ENCODE measurements at regions not wholly inside any gene's neighbourhood (a gene's known extent, or its start where the extent isn't known, plus 50 kb on each side); places are given as distances from the start of the nearest gene placed in this dataset.

DNA sequence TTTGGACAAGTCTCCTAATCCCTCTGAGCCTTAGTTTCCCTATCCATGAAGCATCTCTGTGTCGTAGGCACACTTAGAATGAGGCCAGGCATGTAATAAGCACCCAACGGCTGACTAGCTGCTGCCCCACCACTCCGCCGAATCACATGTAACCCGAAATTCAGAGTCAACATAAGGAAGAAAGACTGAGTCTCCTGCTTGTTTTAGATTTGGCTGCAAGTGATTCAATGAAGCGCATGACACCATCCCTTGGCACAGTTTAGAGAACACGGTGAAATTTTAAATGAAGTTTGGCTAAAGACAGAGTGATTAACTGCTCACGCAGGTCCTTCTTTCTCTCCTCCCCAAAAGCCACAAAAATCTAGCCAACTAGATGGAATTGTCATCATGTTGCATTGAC, 279.2 kb downstream of the TLE3 start:
- DNase-seq (ENCODE audit: low read depth), result no peak

GRCh38 chr15:69819371-69819770, 278.3 kb downstream of the TLE3 start:
- no peak for DNase-seq (ENCODE audit: low read depth)

DNA sequence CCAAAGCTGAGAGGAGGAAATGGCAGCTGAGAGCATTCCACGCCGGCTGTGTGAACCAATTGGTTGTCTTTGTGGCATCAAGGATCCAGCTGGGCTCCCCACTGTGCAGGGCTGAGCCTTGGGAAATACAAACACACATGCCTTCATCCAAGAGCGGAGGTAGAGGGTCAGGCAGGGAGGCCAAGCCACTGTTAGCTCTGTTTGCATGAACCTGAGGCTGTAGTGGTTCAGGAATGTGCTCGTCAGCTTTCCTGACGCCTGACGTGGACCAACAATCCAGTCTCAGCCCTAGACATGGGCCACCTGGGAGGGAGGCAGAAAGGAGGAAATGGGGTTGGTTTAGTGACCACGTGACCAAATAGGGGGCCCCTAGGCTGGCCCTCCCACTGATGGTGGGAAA, 276.9 kb downstream of the TLE3 start:
- DNase-seq (ENCODE audit: low read depth), result no peak

GRCh38 chr15:69823223-69823907, 274.4 kb downstream of the TLE3 start:
- no peak for DNase-seq (ENCODE audit: low read depth)

- no peak for DNase-seq (ENCODE audit: low read depth)
These were observed 273.4 kb downstream of the TLE3 start for GRCh38 chr15:69824075-69824876.

GRCh38 chr15:69824877-69825406, 272.8 kb downstream of the TLE3 start:
- no peak for DNase-seq (ENCODE audit: low read depth)

DNA sequence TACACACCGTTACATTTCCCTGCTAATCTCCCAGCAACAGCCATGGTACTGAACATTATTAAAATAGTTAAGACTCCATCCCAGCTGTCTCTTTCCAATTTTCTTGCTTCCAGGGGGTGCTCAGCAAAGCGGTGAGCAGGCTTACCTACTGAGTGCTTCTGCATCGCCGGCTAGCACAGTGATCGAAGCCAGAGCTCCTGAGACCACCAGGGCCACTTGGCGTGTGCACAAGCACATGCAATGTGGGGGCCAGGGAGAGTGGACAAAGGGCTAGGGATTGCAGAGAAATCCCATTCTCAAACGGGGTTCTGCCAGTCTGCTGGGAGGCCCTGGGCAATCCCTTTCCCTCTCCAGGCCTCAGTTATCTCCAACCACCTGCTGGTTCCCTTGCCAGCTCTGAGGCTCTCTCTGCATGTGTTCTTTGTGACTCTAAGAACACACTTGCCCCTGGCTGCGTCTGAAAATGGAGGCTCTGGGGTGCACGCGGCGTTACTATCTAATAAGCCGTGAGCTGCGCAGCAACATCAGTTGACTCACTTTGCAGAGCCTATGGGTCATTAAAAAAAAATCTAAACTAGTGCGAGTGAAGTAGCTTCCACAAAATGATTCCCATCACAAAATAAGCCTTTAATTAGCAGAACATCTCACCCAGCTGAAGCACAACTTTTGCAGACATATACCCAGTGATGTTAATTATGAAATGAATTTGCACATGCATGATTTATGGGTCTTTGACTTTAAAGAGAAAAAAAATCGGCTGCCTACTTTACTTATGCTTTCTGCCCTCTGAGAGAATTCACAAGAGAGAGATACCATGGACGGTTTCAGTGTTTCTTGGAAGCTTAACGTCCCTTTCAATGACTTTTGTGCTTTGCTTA, 271.5 kb downstream of the TLE3 start:
- no peak for DNase-seq (ENCODE audit: low read depth)

DNA sequence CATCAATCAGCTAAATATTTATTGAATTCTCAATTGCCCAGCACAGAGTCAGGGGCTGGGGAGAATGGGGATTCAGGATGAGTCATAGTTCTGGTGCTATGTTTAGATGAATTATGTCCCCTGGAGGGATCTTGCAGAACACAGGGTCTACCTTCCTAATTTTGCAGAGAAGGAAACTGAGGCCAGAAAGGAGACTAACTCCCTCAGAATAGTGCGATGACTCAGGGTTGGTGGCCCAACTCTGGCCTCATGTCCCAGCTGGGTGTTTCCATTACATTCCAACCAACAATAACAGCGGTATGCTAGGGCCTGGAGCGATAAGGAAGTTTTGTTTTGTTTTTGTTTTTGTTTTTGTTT, 270.9 kb downstream of the TLE3 start:
- DNase-seq (ENCODE audit: low read depth), result no peak

- no peak for DNase-seq (ENCODE audit: low read depth)
These were observed 270.0 kb downstream of the TLE3 start for GRCh38 chr15:69827751-69828150.

- no peak for DNase-seq (ENCODE audit: low read depth)
These were observed 269.4 kb downstream of the TLE3 start for GRCh38 chr15:69828181-69828828.

DNA sequence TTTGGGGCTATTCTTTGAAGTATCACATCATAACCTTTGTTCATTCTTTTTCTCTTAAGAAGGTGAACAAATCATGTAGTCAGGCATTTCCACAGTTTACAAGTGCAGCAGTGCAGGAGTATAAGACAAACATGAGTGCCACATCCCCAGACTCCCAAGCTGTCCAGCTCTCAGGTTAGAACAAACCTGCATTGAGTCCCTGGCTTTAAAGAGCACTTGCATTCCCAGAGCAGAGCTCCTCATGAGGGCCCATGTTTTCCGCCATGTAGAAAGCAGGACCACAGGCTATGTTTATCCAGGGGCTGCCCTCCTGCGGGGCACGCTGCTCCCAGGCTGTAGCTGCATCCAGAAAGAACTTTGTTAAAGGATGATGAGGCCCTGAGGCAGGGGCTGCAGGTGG, 267.7 kb downstream of the TLE3 start:
- DNase-seq (ENCODE audit: low read depth), result no peak

- DNase-seq (ENCODE audit: low read depth), result no peak
These were observed 267.3 kb downstream of the TLE3 start for GRCh38 chr15:69830430-69830829.

DNA sequence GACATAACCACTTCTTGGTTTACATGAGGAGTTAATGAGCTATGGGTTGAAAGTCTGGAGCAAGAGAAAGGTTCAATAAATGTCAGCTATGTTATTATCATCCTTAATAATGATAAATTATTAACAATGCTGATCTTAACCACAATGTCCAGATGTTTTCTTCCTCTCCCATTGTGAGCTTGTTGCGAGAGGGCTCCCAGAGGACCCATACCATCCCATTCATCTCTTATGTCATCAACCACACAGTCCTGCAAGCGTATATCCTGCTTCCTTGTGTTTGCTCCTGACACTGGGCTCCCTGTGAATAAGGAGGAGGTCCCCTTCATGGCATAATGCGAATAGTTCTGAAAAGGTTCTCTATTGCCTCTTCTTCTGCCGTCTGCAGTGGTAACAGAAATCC, 266.8 kb downstream of the TLE3 start:
- DNase-seq (ENCODE audit: low read depth), result no peak

- DNase-seq (ENCODE audit: low read depth), result no peak
These were observed 263.4 kb downstream of the TLE3 start for GRCh38 chr15:69834267-69834666.

DNA sequence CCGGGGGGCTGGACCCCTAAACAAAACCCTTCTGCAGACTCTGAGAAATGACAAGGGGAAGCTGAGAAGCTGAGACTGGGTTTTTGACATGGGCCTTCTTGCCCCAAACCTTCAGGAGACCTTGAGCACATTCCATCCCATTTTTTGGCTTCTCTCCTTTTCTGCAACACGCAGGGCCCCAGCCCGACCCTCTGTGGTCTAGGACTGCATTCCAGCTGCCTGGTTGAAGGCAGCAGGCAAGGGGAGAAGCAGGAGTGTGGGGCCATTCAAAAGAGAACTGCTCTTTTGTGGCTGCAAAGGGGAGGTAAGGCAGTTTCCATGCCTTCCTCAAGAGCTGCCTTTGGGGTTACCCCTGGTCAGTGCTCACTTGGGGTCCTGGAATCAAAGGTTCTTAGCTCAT, 263.0 kb downstream of the TLE3 start:
- no peak for DNase-seq (ENCODE audit: low read depth)

DNA sequence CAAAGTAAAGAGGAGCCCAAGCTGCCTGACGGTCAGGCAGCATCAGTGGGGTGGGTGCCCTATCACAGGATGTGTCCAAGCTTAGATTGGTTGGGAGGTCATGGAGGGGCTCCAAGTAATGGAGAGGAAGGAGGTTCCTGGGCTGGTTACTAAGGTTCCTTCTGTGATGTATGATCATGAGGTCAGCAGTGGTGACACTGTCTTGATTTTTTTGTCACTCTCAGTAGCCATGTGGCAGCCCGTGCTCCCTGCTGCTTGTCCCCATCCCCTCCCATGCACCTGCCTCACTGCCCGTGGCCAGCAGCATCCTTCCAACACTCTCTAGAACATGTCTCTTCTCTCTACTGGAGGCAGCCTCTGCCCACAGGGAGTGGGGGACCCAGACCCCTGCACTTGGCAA, 261.7 kb downstream of the TLE3 start:
- DNase-seq (ENCODE audit: low read depth), result no peak

GRCh38 chr15:69836526-69837230, 261.0 kb downstream of the TLE3 start:
- DNase-seq (ENCODE audit: low read depth), result no peak

- DNase-seq (ENCODE audit: low read depth), result no peak
These were observed 259.4 kb downstream of the TLE3 start for GRCh38 chr15:69838338-69838737.

DNA sequence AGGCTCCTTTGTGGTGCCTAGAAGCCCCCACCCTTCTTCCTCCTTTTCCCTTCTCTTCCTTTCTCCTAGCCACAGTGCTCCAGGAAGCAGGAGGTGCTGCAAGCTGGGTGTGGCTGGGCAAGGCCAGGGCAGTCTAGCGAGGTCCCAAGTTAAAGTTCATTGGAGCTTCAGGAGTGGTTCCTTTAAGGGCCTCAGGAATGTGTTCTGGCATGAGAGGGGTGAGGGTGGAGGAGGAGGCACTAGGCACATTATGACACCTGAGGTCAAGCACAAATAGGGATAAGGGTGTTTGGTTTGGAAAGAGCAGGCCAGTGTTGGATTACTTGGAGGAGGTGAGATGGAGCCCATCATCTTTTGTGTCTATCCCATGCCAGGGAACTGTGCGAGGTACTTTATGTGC, 258.7 kb downstream of the TLE3 start:
- DNase-seq (ENCODE audit: low read depth), result no peak

DNA sequence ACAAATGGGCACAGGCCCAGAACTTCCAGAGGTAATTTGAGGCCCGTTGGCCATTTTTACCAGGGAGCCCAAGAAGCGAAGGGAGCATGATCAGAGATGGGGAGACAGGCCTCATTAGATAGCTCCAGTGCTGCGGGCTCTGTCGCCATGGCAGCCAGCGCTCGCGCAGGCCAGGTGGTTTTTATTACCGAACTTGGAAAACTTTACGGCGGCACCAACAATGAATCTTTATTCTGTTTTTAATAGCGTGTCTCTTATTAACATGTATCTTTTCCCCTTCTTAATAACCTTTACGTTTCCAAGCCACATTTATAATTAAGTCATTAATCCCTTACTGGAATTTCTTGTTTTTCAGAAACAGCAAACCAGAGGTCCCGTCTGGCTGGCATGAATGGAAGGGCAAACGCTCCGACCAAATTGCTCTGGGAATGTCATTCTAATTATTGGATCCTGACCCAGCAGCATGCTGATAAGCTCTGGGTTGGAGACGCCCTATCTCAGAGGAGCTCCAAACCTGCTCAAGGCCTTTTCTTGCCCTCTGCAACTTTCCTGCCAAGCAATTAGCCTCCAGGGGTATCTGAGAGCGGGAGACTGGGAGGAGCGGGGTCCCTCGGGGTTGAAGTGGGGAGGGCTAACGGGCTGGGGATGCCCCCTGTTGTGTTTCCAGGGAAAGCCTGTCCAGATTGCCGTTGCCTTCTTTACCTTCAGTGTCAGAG, 256.4 kb downstream of the TLE3 start:
- DNase-seq (ENCODE audit: low read depth), result no peak

- no peak for DNase-seq (ENCODE audit: low read depth)
These were observed 254.9 kb downstream of the TLE3 start for GRCh38 chr15:69842851-69843250.
